SK-N-SH treated with all-trans-retinoic acid at 6 μM for 48 hours (cell line): ENCODE measurements at regions not wholly inside any gene's neighbourhood (a gene's known extent, or its start where the extent isn't known, plus 50 kb on each side); places are given as distances from the start of the nearest gene placed in this dataset.

Experiments
- ESRRG ChIP-seq: fragments of 250-450 bp; sonication (Bioruptor Pico); IDR thresholded peaks from 2 replicates; pipeline ENCODE4 v1.6.1; 2021; ENCODE audit warnings: mild to moderate bottlenecking
- GLIS3 ChIP-seq: fragments of 250-450 bp; sonication (Bioruptor Pico); IDR thresholded peaks from 2 replicates; pipeline ENCODE4 v1.5.0; 2020; ENCODE audit warnings: mild to moderate bottlenecking, moderate library complexity
- SNAI2 ChIP-seq: fragments of 250-450 bp; sonication (Bioruptor Pico); IDR thresholded peaks from 2 replicates; pipeline ENCODE4 v1.5.0; 2020; ENCODE audit warnings: mild to moderate bottlenecking, moderate library complexity
- ZFP3 ChIP-seq: fragments of 250-450 bp; sonication (Bioruptor Pico); IDR thresholded peaks from 2 replicates; pipeline ENCODE4 v1.5.0; 2020; ENCODE audit warnings: mild to moderate bottlenecking, moderate library complexity
- ZNF8 ChIP-seq: fragments of 450-650 bp; formaldehyde crosslinking; IDR thresholded peaks from 2 replicates; pipeline ENCODE4 v1.5.0; 2020; ENCODE audit warnings: mild to moderate bottlenecking, moderate library complexity

GRCh38 chr9:103798620-103799019 is 295.5 kb upstream of the SMC2 start:
- TF ChIP-seq ESRRG (CRISPR knock-in tag) (no peak), GLIS3 (CRISPR knock-in tag) (no peak), ZNF8 (CRISPR knock-in tag) (no peak), SNAI2 (CRISPR knock-in tag) (no peak), ZFP3 (CRISPR knock-in tag) (no peak)
